GM18511 (cell line): ENCODE measurements at regions not wholly inside any gene's neighbourhood (a gene's known extent, or its start where the extent isn't known, plus 50 kb on each side); places are given as distances from the start of the nearest gene placed in this dataset.
"Not testable (repeated sequence)": the region's sequence is repeated elsewhere in the genome, so short reads cannot be mapped to it uniquely, and the experiment has no call there.

ENCODE experiments used
- ATAC-seq: cut with Tn5 transposase; IDR thresholded peaks from one replicate; pipeline ENCODE4 v1.9.1; 2021; ENCODE audit warnings: mild to moderate bottlenecking, moderate library complexity; ENCODE audit not compliant: unreplicated experiment

- ATAC-seq = no peak
Observed at GRCh38 chr12:18008642-18009041, 81.4 kb downstream of the RERGL start.

DNA sequence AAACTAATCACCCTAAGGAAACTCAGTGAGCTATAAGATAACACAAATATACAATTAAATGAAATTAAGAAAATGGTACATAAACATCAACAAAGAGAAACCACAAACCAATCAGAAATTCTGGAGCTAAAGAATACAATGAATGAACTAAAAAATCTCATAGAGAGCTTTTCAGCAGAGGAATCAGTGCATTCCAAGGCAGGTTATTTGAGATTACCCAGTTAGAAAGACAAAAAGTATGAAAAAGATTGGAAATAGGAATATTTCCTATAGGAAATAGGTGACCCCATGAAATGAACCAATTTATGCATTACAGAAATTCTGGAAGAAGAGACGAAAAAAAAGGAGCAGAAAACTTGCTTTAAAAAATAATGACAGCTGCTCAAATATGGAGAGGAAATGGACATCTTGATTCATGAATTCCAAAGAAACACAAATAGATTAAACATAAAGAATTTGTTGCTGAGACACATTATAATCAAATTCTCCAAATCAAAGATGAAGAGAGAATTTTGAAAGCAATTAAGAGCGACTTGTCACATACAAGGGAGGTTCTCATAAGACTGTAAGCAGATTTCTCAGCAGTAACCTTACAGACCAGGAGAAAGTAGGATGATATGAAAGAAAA lies 90.7 kb downstream of the RERGL start:
- ATAC-seq = no peak

GRCh38 chr12:17992002-17992656 lies 97.9 kb downstream of the RERGL start:
- ATAC-seq = peak; percentile 93

DNA sequence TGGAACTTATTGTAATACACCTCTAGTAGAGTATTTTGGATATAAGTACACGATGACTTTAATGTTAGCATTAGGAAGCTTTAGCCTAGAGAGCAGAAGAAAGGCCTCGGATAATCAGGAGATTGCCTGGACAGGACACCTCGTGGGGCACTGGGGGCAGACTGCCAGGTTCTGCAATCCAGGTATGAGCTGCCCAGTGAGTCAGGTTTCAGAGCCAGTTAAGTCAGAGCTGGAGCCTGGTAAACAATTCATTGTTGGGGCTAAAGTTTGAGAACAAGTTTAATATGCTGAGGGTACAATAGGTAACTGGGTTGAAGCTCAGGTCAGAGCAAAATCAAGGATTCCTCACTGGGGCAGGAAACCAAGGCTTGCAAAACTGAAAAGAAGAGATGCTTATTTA lies 107.4 kb downstream of the RERGL start:
- ATAC-seq = no peak

GRCh38 chr12:17976202-17976601 lies 113.8 kb downstream of the RERGL start:
- ATAC-seq = no peak

DNA sequence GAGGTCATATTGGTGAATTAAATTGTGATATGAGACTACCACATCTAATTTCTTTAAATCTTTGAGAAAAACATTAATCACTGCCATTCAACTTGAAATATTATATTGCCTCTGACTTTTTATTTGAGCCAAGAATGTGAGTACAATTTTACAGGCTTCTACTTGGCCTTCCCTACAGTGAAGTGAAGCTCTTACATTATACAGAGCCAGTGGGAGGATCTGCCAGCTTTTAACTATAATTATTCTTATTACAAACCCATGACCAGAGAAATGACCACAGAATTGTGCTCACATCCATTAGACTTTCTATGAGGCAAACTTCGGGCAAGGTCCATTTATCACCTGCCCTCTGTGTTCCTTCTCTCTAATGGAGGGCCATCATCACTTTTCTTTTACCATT lies 114.2 kb downstream of the RERGL start:
- no peak for ATAC-seq

DNA sequence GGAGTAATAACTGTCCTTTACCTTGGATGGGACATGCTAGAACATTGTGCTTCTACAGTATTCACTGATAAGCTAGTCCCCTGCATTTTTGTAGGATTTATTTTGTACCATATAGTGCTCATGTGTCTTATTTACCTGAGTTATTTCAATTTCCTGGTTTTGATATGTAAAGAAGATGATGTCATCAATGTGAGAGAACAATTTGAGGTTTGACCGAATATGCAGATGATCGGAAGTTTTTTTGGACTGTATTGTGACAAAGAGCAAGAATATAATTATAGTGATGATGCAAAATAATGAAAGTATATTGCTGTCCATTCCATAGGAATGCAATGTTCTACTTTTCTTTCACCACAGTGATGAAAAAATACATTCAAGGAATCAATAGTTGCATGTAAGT lies 114.8 kb downstream of the RERGL start:
- ATAC-seq = no peak

DNA sequence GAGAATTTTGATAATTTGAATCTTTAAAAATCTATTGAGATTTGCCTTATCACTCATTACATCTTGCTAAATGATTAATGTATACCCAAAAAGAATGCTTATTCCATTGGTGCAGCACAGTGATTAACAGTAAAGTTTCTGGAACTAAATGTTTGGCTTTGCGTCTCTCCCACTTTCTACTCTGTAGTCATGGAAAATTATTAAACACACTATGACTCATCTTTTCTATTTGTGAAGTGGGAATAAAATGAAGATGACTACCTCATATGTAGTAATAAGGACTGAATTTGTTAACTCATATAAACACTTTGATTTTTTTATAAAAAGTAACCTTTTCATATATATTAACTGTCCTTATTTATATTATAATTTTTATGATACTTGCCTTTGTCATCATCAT lies 118.1 kb downstream of the RERGL start:
- no peak for ATAC-seq

GRCh38 chr12:17954788-17955187 lies 135.2 kb downstream of the RERGL start:
- no peak for ATAC-seq

- no peak for ATAC-seq
Observed at GRCh38 chr12:17950898-17951297, 139.1 kb downstream of the RERGL start.

- no peak for ATAC-seq
Observed at GRCh38 chr12:17949558-17950141, 140.3 kb downstream of the RERGL start.

GRCh38 chr12:17928708-17929366 lies 161.2 kb downstream of the RERGL start:
- no peak for ATAC-seq

DNA sequence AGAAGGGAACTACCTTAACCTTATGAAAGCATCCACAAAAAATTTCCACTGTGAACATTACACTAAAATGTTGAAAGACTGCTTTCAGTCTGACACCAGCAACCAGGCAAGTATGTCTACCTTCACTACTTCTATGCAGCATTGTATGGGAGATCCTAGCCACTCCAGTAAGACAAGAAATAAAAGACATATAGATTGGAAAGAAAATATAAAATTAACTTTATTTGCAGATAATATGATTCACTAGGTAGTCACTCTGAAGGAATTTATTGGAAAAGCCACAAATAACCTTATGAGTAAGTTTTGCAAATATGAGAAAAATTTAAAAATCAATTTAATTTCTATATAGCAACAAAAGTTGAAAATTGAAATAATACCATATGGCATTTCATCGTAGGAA lies 172.0 kb downstream of the RERGL start:
- ATAC-seq = no peak

- no peak for ATAC-seq
Observed at GRCh38 chr12:17884581-17884980, 205.4 kb downstream of the RERGL start.

GRCh38 chr12:17878714-17879113 lies 211.3 kb downstream of the RERGL start:
- no peak for ATAC-seq

DNA sequence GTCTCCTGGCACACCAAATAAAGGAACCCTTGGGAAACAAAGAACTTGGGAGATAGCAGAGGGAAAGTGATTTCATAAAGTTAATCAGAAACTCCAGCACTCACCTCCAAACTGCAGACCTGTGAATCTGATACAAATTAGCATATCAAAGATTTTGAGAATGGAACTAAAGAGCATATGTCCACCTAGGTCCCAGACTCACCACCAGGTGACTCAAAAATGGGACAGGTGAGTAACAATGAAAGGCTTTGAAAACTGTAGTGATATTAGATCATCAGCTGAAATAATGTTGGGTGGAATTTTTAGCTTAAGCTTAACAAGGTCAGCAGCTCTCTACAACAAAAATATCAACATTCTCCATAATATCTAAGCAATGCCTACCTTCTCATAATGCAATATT lies 214.8 kb downstream of the RERGL start:
- no peak for ATAC-seq

GRCh38 chr12:17866802-17867201 lies 223.2 kb downstream of the RERGL start:
- ATAC-seq = no peak

DNA sequence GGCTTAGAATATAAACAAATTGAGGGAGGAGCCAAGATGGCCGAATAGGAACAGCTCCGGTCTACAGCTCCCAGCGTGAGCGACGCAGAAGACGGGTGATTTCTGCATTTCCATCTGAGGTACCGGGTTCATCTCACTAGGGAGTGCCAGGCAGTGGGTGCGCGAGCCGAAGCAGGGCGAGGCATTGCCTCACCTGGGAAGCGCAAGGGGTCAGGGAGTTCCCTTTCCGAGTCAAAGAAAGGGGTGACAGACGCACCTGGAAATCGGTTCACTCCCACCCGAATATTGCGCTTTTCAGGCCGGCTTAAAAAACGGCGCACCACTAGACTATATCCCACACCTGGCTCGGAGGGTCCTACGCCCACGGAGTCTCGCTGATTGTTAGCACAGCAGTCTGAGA lies 234.4 kb downstream of the RERGL start:
- not testable (repeated sequence) for ATAC-seq

DNA sequence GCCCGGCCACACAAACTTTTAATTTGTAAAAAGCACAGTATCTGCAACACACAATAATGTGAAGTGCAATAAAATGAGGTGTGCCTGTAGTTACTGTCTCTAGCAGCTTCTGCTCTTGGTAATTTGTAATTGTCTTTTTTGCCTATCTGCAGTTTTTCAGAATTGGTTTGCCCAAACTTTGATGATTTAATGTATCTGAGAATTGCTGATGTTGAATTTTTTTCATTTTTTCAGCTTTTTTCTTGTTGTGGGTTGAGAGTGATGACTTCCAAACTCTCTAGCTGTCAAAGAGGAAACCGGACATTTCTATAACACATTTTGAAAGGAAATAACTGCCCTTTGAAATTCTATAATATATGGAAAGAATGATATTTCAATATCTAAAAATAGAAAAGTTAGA lies 236.9 kb downstream of the RERGL start:
- ATAC-seq = no peak

DNA sequence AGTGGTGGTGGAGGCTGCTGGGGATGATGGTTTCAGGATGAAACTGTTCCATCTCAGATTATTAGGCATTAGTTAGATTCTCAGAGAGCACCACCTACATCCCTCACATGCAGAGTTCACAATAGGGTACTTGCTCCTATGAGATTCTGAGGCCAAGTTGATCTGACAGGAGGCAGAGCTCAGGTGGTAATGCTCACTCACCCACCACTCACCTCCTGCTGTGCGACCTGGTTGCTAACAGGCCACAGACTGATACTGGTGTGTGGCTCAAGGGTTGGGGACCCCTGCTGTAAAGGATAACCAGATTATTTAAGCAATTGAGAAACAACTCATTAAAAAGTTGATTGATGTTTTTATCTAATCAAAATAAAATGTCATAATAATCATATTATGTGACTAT lies 248.5 kb downstream of the RERGL start:
- ATAC-seq = no peak

DNA sequence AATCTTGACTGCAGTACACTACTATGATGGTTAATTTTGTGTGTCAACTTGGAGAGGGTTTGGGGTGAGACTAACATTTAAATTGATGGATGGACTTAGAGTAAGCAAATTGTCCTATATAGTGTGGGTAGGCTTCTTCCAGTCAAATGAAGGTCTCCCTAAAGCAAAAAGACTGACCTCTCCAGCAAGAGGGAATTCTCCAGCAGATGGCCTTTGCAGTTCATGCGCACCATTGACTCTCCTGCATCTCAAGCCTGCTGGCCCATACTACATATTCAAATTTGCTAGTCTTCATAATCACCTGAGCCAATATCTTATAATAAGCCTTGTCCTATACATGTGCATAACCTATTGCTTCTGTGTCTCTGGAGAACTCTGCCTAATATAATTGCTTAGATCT lies 260.2 kb downstream of the RERGL start:
- ATAC-seq = no peak

- ATAC-seq = no peak
Observed at GRCh38 chr12:17818931-17819330, 271.1 kb downstream of the RERGL start.
